CD4-positive, alpha-beta T cell (primary cell): ENCODE measurements at regions not wholly inside any gene's neighbourhood (a gene's known extent, or its start where the extent isn't known, plus 50 kb on each side); places are given as distances from the start of the nearest gene placed in this dataset.

Experiments
- ATAC-seq: fragments of 200-7000 bp; cut with Tn5 transposase; one replicate; pipeline ENCODE4 v1.10.0; 2022; ENCODE audit warnings: mild to moderate bottlenecking; ENCODE audit not compliant: poor library complexity
- CTCF ChIA-PET: fragments of 350-600 bp; sonication (Branson Sonifier 250); formaldehyde crosslinking; loops from one replicate; lab custom pipeline; 2021; ENCODE audit warnings: antibody characterized with exemption, inconsistent platforms; lab: Charles Lee
- POLR2A ChIA-PET: fragments of 350-600 bp; sonication (Branson Sonifier 250); formaldehyde crosslinking; loops from one replicate; lab custom pipeline; 2021; ENCODE audit warnings: antibody characterized with exemption, inconsistent platforms; lab: Charles Lee
- DNase-seq, 14 experiments: peaks; one replicate each; pipeline ENCODE4 v3.0.0-alpha.2; 2013 to 2020; ENCODE audit warnings: mixed read lengths in 2 of 14
- H3K27ac ChIP-seq, 2 donors: one replicate each; pipeline versions ENCODE4 v1.5.1 to v1.7.0; 2013; ENCODE audit warnings: low read length in 2 of 2, low read depth in 1 of 2, mild to moderate bottlenecking in 1 of 2
- H3K27me3 ChIP-seq, 2 experiments: 1 replicate in 1 of 2; 2 replicates in 1 of 2; pipeline versions ENCODE4 v1.6.1 to v1.7.0; 2013; ENCODE audit warnings: low read length in 2 of 2, control low read depth in 1 of 2, mild to moderate bottlenecking in 1 of 2, moderate library complexity in 1 of 2; ENCODE audit not compliant: insufficient read depth in 2 of 2, control insufficient read depth in 1 of 2
- H3K36me3 ChIP-seq: one replicate; pipeline ENCODE4 v1.6.1; 2013; ENCODE audit warnings: low read length, control low read depth; ENCODE audit not compliant: insufficient read depth
- H3K4me1 ChIP-seq: one replicate; pipeline ENCODE4 v1.6.1; 2013; ENCODE audit warnings: low read length, control low read depth; ENCODE audit not compliant: insufficient read depth
- H3K4me3 ChIP-seq: one replicate; pipeline ENCODE4 v1.5.1; 2013; ENCODE audit warnings: mild to moderate bottlenecking, low read length, moderate library complexity
- H3K9me3 ChIP-seq, 2 experiments: 1 replicate in 1 of 2; 2 replicates in 1 of 2; pipeline versions ENCODE4 v1.6.1 to v1.7.0; 2013; ENCODE audit warnings: low read length in 2 of 2, mild to moderate bottlenecking in 2 of 2, control low read depth in 1 of 2, moderate library complexity in 1 of 2; ENCODE audit not compliant: control insufficient read depth in 1 of 2, insufficient read depth in 1 of 2
- H3K27ac Mint-ChIP-seq: one replicate; pipeline ENCODE4 v1.8.0; 2020; ENCODE audit warnings: mixed read lengths
- H3K27me3 Mint-ChIP-seq: one replicate; pipeline ENCODE4 v1.8.0; 2021; ENCODE audit warnings: mixed read lengths
- H3K36me3 Mint-ChIP-seq: one replicate; pipeline ENCODE4 v1.8.0; 2021; ENCODE audit warnings: low read depth, mixed read lengths
- H3K4me1 Mint-ChIP-seq: one replicate; pipeline ENCODE4 v1.8.0; 2021; ENCODE audit warnings: low read depth, mixed read lengths
- H3K4me3 Mint-ChIP-seq: one replicate; pipeline ENCODE4 v1.8.0; 2020; ENCODE audit warnings: mild to moderate bottlenecking, mixed read lengths
- H3K9me3 Mint-ChIP-seq: one replicate; pipeline ENCODE4 v1.8.0; 2020; ENCODE audit warnings: mixed read lengths
- intact Hi-C, 2 experiments: fragments of 100-400 bp; cut with DNase I in 1 of 2; cut with micrococcal nuclease in 1 of 2; formaldehyde crosslinking; loops; one replicate each; pipeline versions ENCODE4 v1.15.1 to v1.9.0; 2023 to 2025; cut with DNase I, micrococcal nuclease
- TF ChIP-seq, protein P1 (sequence below): fragments of 200-600 bp; IDR thresholded peaks from one replicate; pipeline ENCODE4 v1.8.0; 2022; ENCODE audit warnings: antibody characterized with exemption, mild to moderate bottlenecking

DNA sequence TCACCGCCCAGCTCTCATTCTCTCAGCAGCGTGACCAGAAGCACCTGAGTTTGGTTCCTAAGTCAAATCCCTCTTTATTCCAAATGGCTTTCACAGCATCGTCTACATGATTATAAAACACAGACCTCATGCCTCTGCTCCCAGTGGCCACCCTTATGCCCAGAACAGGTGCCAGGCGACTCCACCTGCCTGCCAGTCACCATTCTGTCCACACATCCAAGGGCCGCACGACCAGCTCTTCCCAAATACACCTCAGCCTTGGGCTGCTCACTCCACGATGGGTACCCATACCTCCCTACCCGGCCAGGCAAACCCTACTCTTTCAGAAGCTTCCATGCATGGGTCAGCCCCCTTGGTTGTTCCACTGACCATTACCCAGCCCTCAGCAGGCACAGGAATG, 851.6 kb upstream of the SALL3 start:
- Mint-ChIP-seq H3K4me3 (no peak overlapping the region), H3K27me3 (no peaks in the 10 kb centered on the region), H3K36me3 (no peaks in the 10 kb centered on the region), H3K9me3 (peaks cover 2% of the 10 kb centered on the region), H3K27ac (no peak overlapping the region), H3K4me1 (no peaks in the 10 kb centered on the region)
- no peaks in the 10 kb centered on the region for H3K4me1 ChIP-seq
- no peaks in the 10 kb centered on the region for H3K27me3 ChIP-seq
- DNase-seq (no peak), ATAC-seq (no peak)
- H3K4me3 ChIP-seq, result no peak overlapping the region
- peaks cover 0 to 46% of the 10 kb centered on the region in 2 experiments for H3K9me3 ChIP-seq
- CTCF ChIA-PET, result no interaction called here
- no peak overlapping the region for H3K27ac ChIP-seq
- intact Hi-C loops, result no loop called here
- TF ChIP-seq, protein P1, sequence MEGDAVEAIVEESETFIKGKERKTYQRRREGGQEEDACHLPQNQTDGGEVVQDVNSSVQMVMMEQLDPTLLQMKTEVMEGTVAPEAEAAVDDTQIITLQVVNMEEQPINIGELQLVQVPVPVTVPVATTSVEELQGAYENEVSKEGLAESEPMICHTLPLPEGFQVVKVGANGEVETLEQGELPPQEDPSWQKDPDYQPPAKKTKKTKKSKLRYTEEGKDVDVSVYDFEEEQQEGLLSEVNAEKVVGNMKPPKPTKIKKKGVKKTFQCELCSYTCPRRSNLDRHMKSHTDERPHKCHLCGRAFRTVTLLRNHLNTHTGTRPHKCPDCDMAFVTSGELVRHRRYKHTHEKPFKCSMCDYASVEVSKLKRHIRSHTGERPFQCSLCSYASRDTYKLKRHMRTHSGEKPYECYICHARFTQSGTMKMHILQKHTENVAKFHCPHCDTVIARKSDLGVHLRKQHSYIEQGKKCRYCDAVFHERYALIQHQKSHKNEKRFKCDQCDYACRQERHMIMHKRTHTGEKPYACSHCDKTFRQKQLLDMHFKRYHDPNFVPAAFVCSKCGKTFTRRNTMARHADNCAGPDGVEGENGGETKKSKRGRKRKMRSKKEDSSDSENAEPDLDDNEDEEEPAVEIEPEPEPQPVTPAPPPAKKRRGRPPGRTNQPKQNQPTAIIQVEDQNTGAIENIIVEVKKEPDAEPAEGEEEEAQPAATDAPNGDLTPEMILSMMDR, result no peak
- no peaks in the 10 kb centered on the region for H3K36me3 ChIP-seq
- POLR2A ChIA-PET, result no interaction called here

- no peaks in the 10 kb centered on the region for H3K36me3 Mint-ChIP-seq
- H3K36me3 ChIP-seq, result no peaks in the 10 kb centered on the region
- TF ChIP-seq, protein P1, result no peak
- H3K27me3 Mint-ChIP-seq, result no peaks in the 10 kb centered on the region
- H3K4me1 ChIP-seq, result no peaks in the 10 kb centered on the region
- no peak overlapping the region for H3K4me3 ChIP-seq
- no peak overlapping the region for H3K4me3 Mint-ChIP-seq
- ChIA-PET CTCF (no interaction called here), POLR2A (no interaction called here)
- no peak for DNase-seq
- no peaks in the 10 kb centered on the region for H3K4me1 Mint-ChIP-seq
- H3K27me3 ChIP-seq, result no peaks in the 10 kb centered on the region
- intact Hi-C loops, result no loop called here
- H3K9me3 ChIP-seq, result peaks cover 0 to 34% of the 10 kb centered on the region in 2 experiments
- H3K9me3 Mint-ChIP-seq, result peaks cover 2% of the 10 kb centered on the region
- H3K27ac Mint-ChIP-seq, result no peak overlapping the region
- no peak overlapping the region for H3K27ac ChIP-seq
- ATAC-seq, result no peak
Measured at GRCh38 chr18:78129260-78129659, 850.4 kb upstream of the SALL3 start.

- POLR2A ChIA-PET, result no interaction called here
- CTCF ChIA-PET, result no interaction called here
Measured at GRCh38 chr18:78130232-78131195, 849.1 kb upstream of the SALL3 start.

More at GRCh38 chr18:78130232-78131195, 849.1 kb upstream of the SALL3 start:
- H3K27me3 Mint-ChIP-seq, result no peaks in the 10 kb centered on the region
- ATAC-seq (no peak), DNase-seq (no peak)
- Histone ChIP-seq H3K9me3 (peaks cover 0 to 28% of the 10 kb centered on the region in 2 experiments), H3K27ac (no peak overlapping the region), H3K27me3 (no peaks in the 10 kb centered on the region), H3K36me3 (no peaks in the 10 kb centered on the region), H3K4me1 (no peaks in the 10 kb centered on the region), H3K4me3 (no peak overlapping the region)
- no peaks in the 10 kb centered on the region for H3K36me3 Mint-ChIP-seq
- H3K27ac Mint-ChIP-seq, result no peak overlapping the region
- peaks cover 2% of the 10 kb centered on the region for H3K9me3 Mint-ChIP-seq
- H3K4me1 Mint-ChIP-seq, result no peaks in the 10 kb centered on the region
- intact Hi-C loops, result no loop called here
- H3K4me3 Mint-ChIP-seq, result no peak overlapping the region
- TF ChIP-seq, protein P1, result no peak
